LNCAP (cell line): ENCODE measurements at regions not wholly inside any gene's neighbourhood (a gene's known extent, or its start where the extent isn't known, plus 50 kb on each side); places are given as distances from the start of the nearest gene placed in this dataset.

Experiments used
- CTCF ChIP-seq: fragments of 450-650 bp; IDR thresholded peaks from 2 replicates; pipeline ENCODE4 v1.5.1; 2017; ENCODE audit warnings: mild to moderate bottlenecking

GRCh38 chr6:155880900-155881299, 425.3 kb upstream of the NOX3 start:
- no peak for TF ChIP-seq CTCF

- no peak for TF ChIP-seq CTCF
These were observed 417.3 kb upstream of the NOX3 start for GRCh38 chr6:155872961-155873360.

- no peak for TF ChIP-seq CTCF
These were observed 412.0 kb upstream of the NOX3 start for GRCh38 chr6:155867682-155868081.

- TF ChIP-seq CTCF: no peak
These were observed 406.2 kb upstream of the NOX3 start for GRCh38 chr6:155861821-155862220.

GRCh38 chr6:155854787-155855186, 399.1 kb upstream of the NOX3 start:
- no peak for TF ChIP-seq CTCF

- no peak for TF ChIP-seq CTCF
These were observed 397.4 kb upstream of the NOX3 start for GRCh38 chr6:155853011-155853410.

GRCh38 chr6:155850408-155850841, 394.8 kb upstream of the NOX3 start:
- TF ChIP-seq CTCF: no peak

GRCh38 chr6:155847711-155848110, 392.1 kb upstream of the NOX3 start:
- TF ChIP-seq CTCF: no peak
